ENCODE measurements at regions not wholly inside any gene's neighbourhood (a gene's known extent, or its start where the extent isn't known, plus 50 kb on each side); places are given as distances from the start of the nearest gene placed in this dataset.

GRCh38 chr2:144706647-144707046 lies 186.7 kb upstream of the ZEB2 start:
- TF ChIP-seq ZNF596 (tag by site-specific recombination; IDR thresholded peaks at IDR 0.05) (no peak), ZBTB44 (tag by site-specific recombination; IDR thresholded peaks at IDR 0.05) (no peak), TRIM28 (IDR thresholded peaks at IDR 0.05; ENCODE audit: borderline replicate concordance, low read length) (no peak)

Data from HEK293 (cell line).